Kidney (tissue), 13 donors: ENCODE measurements at regions not wholly inside any gene's neighbourhood (a gene's known extent, or its start where the extent isn't known, plus 50 kb on each side); places are given as distances from the start of the nearest gene placed in this dataset.
A peak's percentile ranks its signal among the peaks of the same experiment; 100 is the strongest.

Experiments
- DNase-seq, 5 donors: peaks; one replicate each; pipeline ENCODE4 v3.0.0-alpha.2; 2013 to 2020
- FAIRE-seq: peaks from 2 replicates; lab custom pipeline; 2012; peaks lifted over from hg19 to GRCh38; lab: Jason Lieb, UNC
- H3K27ac ChIP-seq, 2 donors: one replicate each; pipeline ENCODE4 v1.7.0; 2013; ENCODE audit warnings: low read depth in 2 of 2, low read length in 2 of 2, inconsistent platforms in 1 of 2
- H3K27me3 ChIP-seq: one replicate; pipeline ENCODE4 v1.7.1; 2013; ENCODE audit warnings: low read length, inconsistent platforms; ENCODE audit not compliant: control insufficient read depth, insufficient read depth
- H3K36me3 ChIP-seq, 3 donors: one replicate each; pipeline versions ENCODE4 v1.7.0 to v1.7.1; 2013; ENCODE audit warnings: low read length in 3 of 3, control low read depth in 1 of 3, inconsistent platforms in 1 of 3; ENCODE audit not compliant: insufficient read depth in 3 of 3, control insufficient read depth in 2 of 3
- H3K4me1 ChIP-seq, 3 donors: one replicate each; pipeline versions ENCODE4 v1.7.0 to v1.7.1; 2013; ENCODE audit warnings: low read length in 3 of 3, inconsistent platforms in 1 of 3, low read depth in 1 of 3; ENCODE audit not compliant: control insufficient read depth in 2 of 3, insufficient read depth in 2 of 3
- H3K4me3 ChIP-seq, 3 donors: one replicate each; pipeline versions ENCODE4 v1.7.0 to v1.8.1; 2013; ENCODE audit warnings: low read length in 3 of 3, control low read depth in 1 of 3, inconsistent platforms in 1 of 3
- H3K9ac ChIP-seq, 3 donors: one replicate each; pipeline versions ENCODE4 v1.7.0 to v1.7.1; 2013; ENCODE audit warnings: low read length in 3 of 3, control low read depth in 1 of 3, inconsistent platforms in 1 of 3
- H3K9me3 ChIP-seq, 3 donors: one replicate each; pipeline versions ENCODE4 v1.7.0 to v1.7.1; 2013; ENCODE audit warnings: low read length in 3 of 3, control low read depth in 1 of 3, inconsistent platforms in 1 of 3; ENCODE audit not compliant: control insufficient read depth in 2 of 3, insufficient read depth in 1 of 3
- CTCF ChIP-seq: IDR thresholded peaks from 3 replicates; pipeline ENCODE4 v1.5.1; 2012; ENCODE audit warnings: mild to moderate bottlenecking, moderate library complexity, borderline replicate concordance; ENCODE audit not compliant: insufficient read depth; ENCODE audit errors: extremely low read depth
- intact Hi-C: fragments of 100-400 bp; cut with DNase I; formaldehyde crosslinking; loops from one replicate; pipeline ENCODE4 v1.11.1; 2022
- donor health status: control.
- donor health status: control.
- donor health status: control.
- donor health status: control.
- donor health status: control.
- donor health status: DM: yes; HTN: yes; CAD: no.
- donor health status: Normal renal cell carcinoma (clear cell type).

GRCh38 chr14:101224356-101225156, 321.0 kb upstream of the RTL1 start:
- Histone ChIP-seq H3K27me3 (no peaks in the 10 kb centered on the region), H3K4me3 (no peak overlapping the region), H3K4me1 (no peaks in the 10 kb centered on the region), H3K9ac (no peak overlapping the region), H3K27ac (no peak overlapping the region), H3K36me3 (no peaks in the 10 kb centered on the region), H3K9me3 (no peaks in the 10 kb centered on the region)
- intact Hi-C loops, result no loop called here
- TF ChIP-seq CTCF, result no peak
- peak in 4 of 5 donors; percentile 48 to 86 (median 59) for DNase-seq
- FAIRE-seq, result no peak

- H3K9ac ChIP-seq, result no peak overlapping the region
- H3K36me3 ChIP-seq, result no peaks in the 10 kb centered on the region
- intact Hi-C loops, result no loop called here
- H3K4me3 ChIP-seq, result no peak overlapping the region
- no peaks in the 10 kb centered on the region for H3K4me1 ChIP-seq
- no peak for TF ChIP-seq CTCF
- H3K9me3 ChIP-seq, result no peaks in the 10 kb centered on the region
- peak in 4 of 5 donors; percentile 73 to 84 (median 80) for DNase-seq
- H3K27ac ChIP-seq, result no peak overlapping the region
- H3K27me3 ChIP-seq, result no peaks in the 10 kb centered on the region
- no peak for FAIRE-seq
These were observed 321.9 kb upstream of the RTL1 start for GRCh38 chr14:101225157-101226152.

- H3K4me1 ChIP-seq, result no peaks in the 10 kb centered on the region
- H3K27me3 ChIP-seq, result no peaks in the 10 kb centered on the region
- no peak for FAIRE-seq
- intact Hi-C loops, result no loop called here
- no peaks in the 10 kb centered on the region for H3K36me3 ChIP-seq
- H3K27ac ChIP-seq, result no peak overlapping the region
- H3K9ac ChIP-seq, result no peak overlapping the region
- DNase-seq, result no peak
- H3K4me3 ChIP-seq, result no peak overlapping the region
- no peak for TF ChIP-seq CTCF
- no peaks in the 10 kb centered on the region for H3K9me3 ChIP-seq
These were observed 322.7 kb upstream of the RTL1 start for GRCh38 chr14:101226265-101226602.
